HG03378 (cell line): ENCODE measurements at regions not wholly inside any gene's neighbourhood (a gene's known extent, or its start where the extent isn't known, plus 50 kb on each side); places are given as distances from the start of the nearest gene placed in this dataset.
A peak's percentile ranks its signal among the peaks of the same experiment; 100 is the strongest.

Experiments used
- ATAC-seq: cut with Tn5 transposase; IDR thresholded peaks from one replicate; pipeline ENCODE4 v1.9.1; 2021; ENCODE audit warnings: mild to moderate bottlenecking, moderate library complexity; ENCODE audit not compliant: unreplicated experiment

DNA sequence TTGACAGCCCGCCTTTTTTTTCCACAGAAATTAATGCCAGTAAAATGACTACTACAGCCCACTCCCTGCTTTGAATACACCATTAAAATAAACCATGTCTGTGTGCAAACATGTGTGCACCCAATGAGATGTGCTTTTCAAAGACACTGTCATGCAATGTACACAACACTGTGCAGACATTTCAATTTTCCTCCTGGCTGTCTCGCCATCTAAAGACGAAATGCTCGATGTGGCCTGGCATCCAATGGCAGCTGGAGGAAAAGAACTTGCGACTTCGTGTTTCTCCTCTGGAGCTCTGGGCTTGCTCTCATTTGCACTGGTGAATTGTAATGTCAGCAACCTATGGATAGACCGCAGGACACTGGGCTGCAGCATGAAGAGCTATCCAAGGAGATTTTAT is 147.0 kb upstream of the NAV2 start:
- no peak for ATAC-seq

DNA sequence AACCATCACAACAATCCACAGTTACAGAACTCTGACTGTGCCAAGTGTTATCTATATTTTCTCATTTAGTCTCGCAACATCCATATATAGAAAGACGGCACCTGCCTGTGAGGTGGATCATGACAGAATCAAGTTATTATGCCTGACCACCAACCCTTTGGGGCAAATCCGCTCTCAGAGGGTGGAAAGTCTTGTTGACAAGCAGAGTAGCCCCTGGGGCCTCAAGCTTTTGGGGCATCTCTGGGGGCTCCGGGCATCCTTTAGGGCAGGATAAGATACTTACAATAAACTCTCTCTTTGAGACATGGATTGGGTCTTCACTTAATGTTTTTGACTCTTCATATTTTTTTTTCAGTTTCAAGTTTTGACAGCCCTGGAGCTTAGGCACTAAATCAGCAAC is 150.5 kb upstream of the NAV2 start:
- no peak for ATAC-seq

DNA sequence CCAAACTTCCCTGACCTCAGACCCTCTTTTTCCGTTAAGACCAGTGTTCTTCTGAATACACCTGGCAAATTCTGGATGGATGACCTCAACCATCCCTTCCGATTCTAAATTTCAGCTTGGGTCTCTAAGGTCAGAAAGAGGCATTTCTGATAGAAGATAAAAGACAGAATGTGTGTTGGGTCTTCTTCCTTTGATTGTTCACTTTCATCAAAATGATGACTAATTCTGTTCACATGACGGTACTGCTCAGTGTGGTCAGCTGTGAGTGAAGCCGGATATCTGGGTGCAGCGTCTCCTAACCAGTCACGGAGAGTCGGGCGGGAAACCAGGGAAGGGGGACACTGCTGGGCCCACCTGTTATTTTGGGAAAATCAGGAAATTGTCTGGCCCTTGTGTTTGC is 151.6 kb upstream of the NAV2 start:
- no peak for ATAC-seq

DNA sequence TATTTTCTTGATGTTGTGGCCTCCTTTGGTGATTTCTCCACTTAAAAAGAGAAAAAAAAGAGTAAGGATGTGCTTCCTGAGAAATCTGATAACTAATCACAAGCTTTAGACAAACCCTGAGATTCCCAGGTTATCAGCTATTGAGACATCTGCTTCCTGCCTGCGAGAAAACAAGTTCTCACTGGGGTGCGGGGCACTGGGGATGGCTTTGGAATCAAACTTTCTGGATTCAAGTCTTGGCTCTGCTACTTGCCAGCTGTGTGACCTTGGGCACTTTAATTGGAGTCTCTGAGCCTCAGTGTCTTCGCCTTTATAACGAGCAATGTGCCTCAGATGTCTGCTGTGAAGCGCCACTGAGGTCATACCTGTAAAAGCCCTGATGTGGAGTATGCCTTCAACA is 152.5 kb upstream of the NAV2 start:
- ATAC-seq, result no peak

DNA sequence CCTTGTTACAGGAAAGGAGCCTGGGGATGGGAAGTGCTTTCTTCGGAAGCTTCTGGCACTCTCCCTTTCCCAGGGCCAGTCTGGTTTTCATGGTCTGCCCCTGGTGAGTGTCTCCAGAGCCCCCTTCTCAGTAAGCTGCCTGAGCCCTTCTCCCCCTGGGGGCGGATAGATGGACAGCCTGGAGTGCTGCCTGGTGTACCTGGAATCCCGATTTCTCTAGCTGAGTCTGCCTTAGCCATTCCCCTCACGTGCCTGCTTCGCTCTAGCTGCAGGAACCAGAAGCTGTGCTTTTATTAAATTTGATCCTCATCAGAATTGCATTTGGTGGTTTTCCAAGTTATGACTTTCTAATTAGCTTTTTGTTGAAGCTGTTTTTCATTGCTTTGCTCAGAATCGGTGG is 152.9 kb upstream of the NAV2 start:
- no peak for ATAC-seq

DNA sequence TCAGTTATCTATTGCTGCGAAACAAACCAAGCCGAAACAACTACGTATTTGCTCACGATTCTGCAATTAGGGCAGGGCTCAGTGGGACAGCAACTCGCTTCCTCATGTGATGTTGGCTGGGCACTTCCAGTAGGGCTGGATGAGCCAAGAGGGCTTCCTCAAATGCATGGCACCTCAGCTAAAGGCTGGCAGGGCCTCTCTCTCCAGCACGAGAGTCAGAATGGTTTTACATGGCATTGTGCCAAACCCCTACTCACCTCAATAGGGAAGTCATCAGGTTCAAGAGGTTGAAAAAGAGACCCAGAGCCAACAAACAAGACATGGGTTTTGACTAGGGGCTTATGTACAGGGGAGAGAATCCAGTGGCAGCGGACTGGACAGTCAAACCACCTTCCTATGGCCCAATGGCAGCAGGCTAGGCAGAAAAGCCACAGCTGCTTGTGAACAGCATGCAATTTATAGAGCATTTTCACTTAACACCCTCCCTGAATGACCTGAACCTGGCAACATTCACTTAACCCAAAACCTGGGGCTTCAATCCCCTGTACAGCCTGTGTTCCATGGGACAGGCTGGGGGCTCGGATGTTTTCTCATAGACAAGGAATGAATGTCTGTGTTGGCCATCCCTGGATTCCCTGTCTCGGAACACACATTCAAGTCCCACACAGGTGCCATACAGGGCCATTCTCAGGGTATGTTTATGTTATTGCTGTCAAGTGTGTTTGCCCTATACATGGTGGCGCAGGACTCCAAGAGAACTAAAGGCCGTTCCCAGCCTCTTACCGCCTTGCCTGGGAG is 154.2 kb upstream of the NAV2 start:
- ATAC-seq, result no peak

DNA sequence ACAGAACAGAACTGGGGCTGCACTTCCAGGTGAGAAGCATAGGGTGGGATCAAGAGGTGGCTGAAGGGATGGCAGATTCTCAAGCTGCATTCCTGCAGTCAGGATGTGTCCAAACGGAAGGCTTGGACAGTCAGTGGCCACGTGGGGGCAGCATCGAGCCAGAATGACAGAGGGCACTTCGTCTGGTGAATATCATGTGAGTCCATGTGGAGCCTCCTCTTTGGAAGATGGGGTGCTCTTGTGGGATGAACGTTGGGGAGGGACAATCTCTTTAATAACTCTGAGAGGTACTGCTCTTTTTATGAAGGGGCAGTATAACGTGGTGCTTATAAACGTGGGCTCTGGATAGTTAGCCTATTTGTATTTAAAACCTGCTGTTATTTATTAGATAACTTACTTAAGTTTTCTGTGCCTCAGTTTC is 154.9 kb upstream of the NAV2 start:
- no peak for ATAC-seq

DNA sequence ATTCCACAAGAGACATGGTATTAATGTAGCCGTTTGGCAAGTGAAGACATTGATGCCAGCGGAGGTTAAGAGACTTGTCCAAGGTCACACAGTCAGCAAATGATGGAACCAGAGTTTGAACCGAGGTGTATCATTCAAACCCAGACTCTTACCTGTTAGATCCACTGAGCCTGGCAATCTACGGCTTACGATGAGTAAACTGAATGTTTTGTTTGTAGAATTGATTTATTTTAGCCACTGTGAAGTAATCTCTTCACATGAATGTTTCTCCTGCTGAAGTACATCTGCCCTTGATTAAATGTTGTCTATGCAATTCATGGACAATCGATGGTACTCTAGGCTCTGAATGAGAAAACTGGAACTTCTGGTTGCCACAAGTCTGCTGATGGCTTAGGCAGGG is 155.5 kb upstream of the NAV2 start:
- no peak for ATAC-seq

DNA sequence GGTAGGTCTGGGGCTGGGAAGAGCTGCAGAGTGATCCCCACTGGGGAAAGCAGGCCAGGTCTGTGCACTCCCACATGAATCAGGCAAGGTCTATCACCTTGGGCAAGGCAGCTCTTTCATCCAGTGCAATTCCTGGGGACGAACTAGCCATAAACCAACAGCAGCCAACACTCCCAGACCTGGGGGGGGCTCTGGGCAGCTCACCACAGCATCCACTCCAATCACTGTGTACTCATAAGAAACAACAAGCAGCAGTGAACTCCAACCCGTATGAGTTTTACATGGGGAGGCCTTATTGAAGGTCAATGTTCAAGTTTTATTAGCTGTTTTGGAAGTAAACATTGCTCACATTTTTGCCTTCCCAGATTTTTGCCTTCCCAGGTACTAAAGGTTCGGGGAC is 157.4 kb upstream of the NAV2 start:
- no peak for ATAC-seq

DNA sequence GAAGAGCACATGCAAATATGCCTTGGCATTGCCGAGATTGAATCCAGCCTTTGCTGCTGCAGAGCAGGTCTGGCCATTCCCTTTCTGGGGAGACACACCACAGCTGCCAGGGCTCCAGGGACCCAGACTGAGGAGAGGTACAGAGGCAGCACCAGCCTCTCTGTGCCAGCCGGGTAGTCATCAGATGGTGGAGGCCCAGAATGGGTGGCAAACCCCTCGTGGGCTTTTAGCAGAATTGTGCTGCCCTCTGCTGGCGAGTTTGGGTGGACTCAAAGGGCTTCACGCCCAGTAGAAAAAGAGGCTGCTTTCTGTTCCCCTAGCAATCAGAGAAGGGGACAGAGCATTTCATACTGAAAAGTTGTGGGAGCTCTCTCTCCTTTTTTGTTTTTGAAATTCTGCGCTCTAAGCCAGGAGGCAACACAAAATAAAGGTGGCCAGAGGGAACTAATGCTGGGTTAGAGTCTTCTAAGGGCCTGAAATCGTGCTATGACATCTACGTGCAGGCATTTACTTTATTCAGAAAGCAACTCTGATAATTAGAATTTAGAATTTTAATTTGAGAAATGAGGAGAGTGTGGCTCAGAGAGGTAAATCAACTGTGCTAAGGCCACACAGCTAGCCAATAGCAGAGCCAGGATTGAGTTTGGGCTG is 158.8 kb upstream of the NAV2 start:
- ATAC-seq, result peak; percentile 65

DNA sequence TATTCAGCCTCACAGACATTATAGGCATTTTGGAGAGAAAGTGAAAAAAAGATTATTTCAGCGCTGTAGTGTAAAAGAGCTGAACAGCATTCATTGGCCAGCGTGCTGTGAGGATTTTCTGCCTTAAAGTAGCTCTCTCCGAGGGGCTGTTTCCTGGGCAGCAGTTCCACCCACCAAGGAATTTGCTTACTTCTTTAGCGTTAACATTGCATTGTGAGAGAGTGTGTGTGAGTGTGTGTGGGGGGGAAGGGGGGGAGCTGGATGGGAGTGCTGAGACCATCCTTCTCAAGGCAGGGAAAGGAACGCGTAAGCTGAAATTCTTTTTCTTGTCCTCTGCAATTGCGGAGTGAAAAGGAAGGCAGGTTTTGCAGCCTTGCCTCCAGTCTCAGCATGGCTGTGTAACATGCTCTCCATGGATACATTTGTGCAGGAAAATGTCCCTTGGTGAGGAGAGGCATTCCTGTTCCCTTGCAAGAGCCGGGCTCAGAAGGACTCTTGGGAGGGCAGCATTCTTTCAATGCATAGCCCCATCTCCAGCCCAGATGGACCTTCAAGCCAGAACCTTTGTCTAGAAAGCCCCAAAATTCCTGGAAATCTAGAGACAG is 159.9 kb upstream of the NAV2 start:
- no peak for ATAC-seq

DNA sequence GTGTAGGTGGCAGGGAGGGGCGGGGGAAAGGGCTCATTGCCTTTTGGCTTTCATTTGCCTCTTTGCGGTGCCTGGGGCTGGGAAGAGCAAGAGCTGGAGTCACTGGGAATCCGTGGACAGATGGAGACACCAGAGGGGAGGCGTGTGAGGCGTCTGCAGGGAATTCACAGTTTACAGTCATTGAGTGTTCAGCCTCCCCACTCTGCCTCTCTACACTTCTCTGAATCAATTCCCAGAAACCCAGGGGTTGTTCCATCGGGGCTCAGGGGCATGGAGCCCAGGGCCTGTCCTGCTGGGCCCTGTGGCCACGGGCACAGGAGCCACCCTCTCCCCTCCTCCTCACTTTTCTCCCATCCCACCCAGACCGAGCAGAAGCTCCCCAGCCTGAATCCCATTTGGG is 160.5 kb upstream of the NAV2 start:
- no peak for ATAC-seq

DNA sequence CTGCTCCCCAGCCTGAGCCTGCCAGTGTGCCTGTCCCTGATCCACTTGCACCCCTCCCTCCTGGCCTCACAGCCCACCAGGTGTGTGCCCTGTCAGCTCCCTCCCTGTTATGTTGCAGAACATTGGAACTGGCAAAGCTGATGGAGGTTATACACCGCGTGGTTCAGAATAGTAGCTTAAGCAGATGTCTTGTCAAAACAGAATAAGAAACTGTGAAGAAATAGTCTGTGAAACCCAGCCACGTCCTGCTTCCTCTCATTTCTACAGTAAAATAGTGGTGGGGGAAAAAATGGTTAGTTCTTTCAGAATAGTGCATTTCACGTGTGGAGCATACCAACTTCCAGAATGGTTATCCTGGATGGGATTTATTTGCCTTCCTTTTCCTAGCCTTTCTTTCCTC is 161.2 kb upstream of the NAV2 start:
- ATAC-seq, result no peak

DNA sequence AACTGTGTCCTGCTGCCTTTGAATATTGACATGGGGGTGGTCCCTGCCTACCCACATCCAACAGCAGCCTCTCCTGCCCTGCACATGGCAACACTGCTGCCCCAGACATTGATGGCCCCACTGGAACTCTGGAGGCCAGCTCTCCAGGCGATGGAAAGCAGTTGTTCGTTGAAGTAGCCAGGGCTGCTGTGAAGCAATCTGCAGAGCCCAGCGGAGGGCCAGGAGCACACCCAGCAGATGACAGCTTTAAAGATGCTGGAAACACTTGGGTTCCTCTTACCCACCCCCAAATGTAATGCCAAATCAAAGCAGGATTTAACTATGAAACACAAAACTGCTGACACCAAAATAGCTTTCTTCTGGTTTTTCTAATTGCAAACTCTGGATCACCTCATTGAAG is 165.6 kb upstream of the NAV2 start:
- no peak for ATAC-seq

DNA sequence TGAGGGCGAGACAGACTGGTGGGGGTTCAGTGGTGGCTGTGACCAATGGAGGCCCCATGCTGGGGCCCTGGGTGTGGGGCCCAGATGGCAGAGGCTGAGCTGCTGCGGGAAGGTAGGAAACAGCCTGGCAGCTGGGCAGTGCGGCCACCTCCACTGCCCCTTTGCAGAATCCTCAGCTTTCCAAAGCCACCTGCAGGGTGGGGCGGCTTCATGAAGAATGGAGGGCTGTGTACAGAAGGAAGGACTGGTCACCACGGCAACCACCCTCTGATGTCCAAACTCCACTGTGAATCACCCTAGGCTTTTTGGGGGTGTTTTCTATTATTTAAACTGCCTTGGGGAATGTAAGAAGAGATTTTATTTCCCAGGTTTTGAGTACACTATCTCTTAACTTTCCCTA is 166.3 kb upstream of the NAV2 start:
- ATAC-seq, result no peak

DNA sequence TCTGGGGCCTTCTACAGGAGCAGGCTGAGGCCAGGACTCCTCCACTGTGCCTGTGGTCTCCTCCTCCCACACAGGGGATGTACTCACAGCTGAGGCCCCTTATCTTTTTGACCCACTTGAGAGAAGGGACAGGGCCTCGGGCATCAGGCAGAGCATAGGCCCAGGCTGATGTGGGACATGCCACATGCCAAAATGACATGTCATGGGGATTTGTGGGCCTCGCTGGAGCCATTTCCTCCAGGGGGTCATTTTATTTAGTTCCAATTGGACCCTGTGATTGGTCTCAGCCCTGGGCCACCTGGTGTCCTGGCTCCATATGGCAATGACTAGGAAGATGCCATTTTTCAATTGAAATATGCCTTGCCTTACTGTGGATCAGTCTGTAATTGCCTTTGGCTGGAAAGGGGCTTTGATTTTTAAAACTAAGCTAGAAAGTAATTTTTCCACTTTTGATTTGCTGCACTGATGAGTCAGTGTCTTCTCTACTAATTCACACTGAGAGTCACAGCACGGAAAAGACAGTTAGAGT is 171.1 kb upstream of the NAV2 start:
- no peak for ATAC-seq

DNA sequence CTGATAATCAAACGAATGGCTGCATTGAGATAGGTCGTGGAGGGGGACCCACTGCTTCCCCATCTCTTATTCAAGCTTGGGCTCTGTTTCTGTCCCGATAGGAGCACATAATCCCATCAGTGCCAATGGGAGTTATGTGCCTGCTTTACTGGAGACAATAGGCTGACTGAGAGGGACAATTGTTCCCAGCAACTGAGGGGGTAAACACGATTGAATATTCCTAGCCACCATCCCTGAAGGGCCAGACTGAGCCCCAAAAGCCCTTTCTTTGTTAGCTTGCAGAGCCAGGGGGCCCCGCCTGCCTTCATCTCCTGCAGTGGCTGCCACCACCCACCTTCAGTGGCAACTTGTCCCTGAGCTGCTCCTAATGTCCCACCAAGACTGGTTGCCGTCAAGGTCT is 172.8 kb upstream of the NAV2 start:
- no peak for ATAC-seq

DNA sequence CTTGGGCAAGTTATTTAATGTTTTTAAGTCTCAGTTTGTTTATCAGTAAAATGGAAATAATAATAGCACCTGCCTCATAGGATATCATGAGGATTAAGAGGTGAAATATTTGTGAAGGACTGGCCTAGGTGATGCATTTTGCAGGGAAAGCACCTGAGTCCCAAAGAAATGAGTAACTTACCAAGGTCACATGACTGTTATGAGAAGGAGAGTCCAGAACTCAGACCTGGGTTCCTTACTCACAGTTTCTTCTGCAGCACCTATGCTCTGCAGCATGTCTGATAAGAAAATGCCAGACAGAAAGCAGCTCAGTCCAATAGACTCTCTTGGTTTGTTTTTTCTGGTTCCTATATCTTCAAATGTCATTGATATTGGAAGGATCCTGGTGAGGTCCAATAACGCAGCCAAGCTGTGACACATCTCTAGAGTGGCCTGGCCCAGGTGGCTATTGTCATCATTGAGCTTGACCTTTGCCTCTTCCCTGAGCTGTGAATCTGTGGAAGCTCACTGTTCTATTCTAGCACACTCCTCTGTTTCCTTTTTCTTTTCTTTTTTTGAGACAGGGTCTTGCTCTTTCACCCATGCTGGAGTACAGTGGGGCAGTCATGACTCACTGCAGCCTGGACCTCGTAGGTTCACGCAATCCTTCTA is 174.7 kb upstream of the NAV2 start:
- no peak for ATAC-seq

DNA sequence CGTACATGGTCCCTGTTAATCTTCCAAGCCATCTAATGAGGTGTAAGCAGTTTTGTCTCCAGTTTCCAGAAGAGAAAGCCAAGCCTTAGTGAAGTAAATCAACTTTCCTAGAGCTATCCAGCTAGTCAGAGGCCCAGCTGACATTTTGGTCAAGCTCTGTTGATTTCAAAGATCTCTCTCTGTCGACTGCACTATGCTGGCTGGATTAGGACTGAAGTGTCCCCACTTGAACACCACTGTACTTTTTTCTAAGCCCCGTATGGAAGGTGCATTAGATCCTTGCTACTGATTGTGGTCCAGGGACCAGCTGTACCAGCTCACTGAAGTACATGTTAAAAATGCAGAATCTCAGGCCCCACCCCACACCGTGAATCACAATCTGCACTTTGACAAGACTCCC is 176.5 kb upstream of the NAV2 start:
- ATAC-seq, result no peak

DNA sequence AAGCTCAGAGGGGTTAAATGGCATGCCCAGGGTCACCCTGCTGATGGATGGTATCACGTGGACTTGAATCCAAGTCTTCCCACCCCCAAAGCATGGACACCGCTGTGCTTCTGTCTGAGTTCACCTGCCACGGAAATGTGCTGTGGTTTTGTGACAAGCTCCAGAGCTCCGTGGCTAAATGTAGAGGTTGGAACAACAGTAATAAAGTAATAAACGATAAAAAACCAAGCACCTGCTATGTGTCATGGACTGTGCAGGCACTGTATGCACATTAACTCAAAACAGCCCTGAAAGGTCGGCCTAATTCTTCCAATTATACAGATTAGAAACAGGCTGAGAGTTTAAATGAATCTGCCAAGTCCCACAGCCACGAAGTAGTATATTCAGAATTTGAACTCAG is 182.1 kb upstream of the NAV2 start:
- ATAC-seq, result no peak

DNA sequence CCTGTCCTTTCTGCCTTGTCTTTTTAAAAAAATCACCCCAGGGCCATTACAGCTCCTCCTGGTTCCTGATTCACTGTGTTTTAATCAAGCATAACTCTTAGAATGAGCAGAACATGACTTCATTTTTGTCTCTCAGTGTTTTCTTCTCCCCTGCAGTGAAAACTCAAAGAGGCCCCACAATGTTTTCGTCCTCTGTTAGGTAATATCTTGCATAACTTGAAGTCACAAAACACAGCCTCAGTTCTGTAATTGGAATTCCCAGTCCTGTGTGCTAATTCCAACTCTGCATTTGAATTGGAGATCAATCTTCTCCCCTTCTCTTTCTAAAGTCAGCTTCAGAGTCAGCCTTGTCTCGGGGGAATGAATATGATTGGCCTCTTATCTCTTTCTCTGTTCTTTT is 186.5 kb upstream of the NAV2 start:
- no peak for ATAC-seq

DNA sequence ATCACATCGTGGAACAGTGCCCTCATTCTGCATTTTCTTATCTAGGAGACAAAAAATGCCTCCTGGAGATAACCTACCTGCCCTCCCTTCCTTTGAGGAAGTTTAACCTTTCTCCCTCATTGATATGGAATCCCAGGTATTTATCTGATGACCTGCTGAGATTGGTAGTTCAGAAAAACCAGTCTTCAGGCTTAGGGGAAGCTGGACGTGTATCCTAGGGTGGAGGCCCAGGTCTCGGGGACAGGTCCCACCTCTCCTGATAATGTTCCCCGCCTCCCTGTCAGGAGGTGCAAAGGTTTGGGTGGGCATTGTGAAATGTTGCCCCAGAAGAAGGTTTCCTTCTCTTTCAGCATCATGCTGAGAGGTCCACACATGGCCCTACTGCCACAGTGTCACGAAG is 186.9 kb upstream of the NAV2 start:
- no peak for ATAC-seq
